Liver (tissue), 8 donors: ENCODE measurements at regions not wholly inside any gene's neighbourhood (a gene's known extent, or its start where the extent isn't known, plus 50 kb on each side); places are given as distances from the start of the nearest gene placed in this dataset.

ENCODE experiments used
- DNase-seq: peaks from one replicate; pipeline ENCODE4 v3.0.0-alpha.2; 2017; ENCODE audit warnings: low spot score
- H3K27ac ChIP-seq, 2 donors: one replicate each; pipeline ENCODE4 v1.7.0; 2013; ENCODE audit warnings: inconsistent platforms in 2 of 2, low read length in 2 of 2, control low read depth in 1 of 2, low read depth in 1 of 2, mild to moderate bottlenecking in 1 of 2
- H3K27me3 ChIP-seq, 4 donors: one replicate each; pipeline versions ENCODE4 v1.6.1 to v1.7.0; 2013; ENCODE audit warnings: low read length in 3 of 4, inconsistent platforms in 1 of 4, mild to moderate bottlenecking in 1 of 4, moderate library complexity in 1 of 4; ENCODE audit not compliant: control insufficient read depth in 4 of 4, insufficient read depth in 4 of 4
- H3K36me3 ChIP-seq, 4 donors: one replicate each; pipeline versions ENCODE4 v1.6.1 to v1.7.0; 2013; ENCODE audit warnings: low read length in 3 of 4, mild to moderate bottlenecking in 3 of 4, low read depth in 1 of 4, moderate library complexity in 1 of 4; ENCODE audit not compliant: control insufficient read depth in 4 of 4, insufficient read depth in 3 of 4
- H3K4me1 ChIP-seq, 4 donors: one replicate each; pipeline versions ENCODE4 v1.6.1 to v1.7.0; 2013; ENCODE audit warnings: low read length in 3 of 4, mild to moderate bottlenecking in 3 of 4, moderate library complexity in 1 of 4; ENCODE audit not compliant: control insufficient read depth in 4 of 4, insufficient read depth in 4 of 4
- H3K4me3 ChIP-seq, 3 donors: one replicate each; pipeline versions ENCODE4 v1.6.1 to v1.7.0; 2013; ENCODE audit warnings: low read length in 3 of 3, control low read depth in 1 of 3, low read depth in 1 of 3, mild to moderate bottlenecking in 1 of 3
- H3K9ac ChIP-seq, 2 donors: one replicate each; pipeline ENCODE4 v1.7.0; 2013; ENCODE audit warnings: low read length in 2 of 2, mild to moderate bottlenecking in 2 of 2, moderate library complexity in 2 of 2, control low read depth in 1 of 2, low read depth in 1 of 2
- H3K9me3 ChIP-seq, 4 donors: one replicate each; pipeline versions ENCODE4 v1.6.1 to v1.7.0; 2013; ENCODE audit warnings: low read length in 3 of 4; ENCODE audit not compliant: control insufficient read depth in 4 of 4
- EGR1 ChIP-seq, 2 donors: IDR thresholded peaks; 2 replicates each; pipeline ENCODE4 v1.6.1; 2016 to 2018; ENCODE audit warnings: antibody characterized with exemption in 2 of 2, low read depth in 2 of 2
- FOXA1 ChIP-seq: IDR thresholded peaks from 2 replicates; pipeline ENCODE4 v1.6.1; 2016; ENCODE audit warnings: antibody characterized with exemption
- FOXA2 ChIP-seq: IDR thresholded peaks from 2 replicates; pipeline ENCODE4 v1.6.1; 2016; ENCODE audit warnings: antibody characterized with exemption
- GABPA ChIP-seq, 2 donors: IDR thresholded peaks in 1 of 2; conservative IDR thresholded peaks in 1 of 2; 2 replicates each; pipeline ENCODE4 v1.6.1; 2016; ENCODE audit warnings: antibody characterized with exemption in 2 of 2, mild to moderate bottlenecking in 1 of 2, moderate library complexity in 1 of 2
- HNF4A ChIP-seq, 2 donors: conservative IDR thresholded peaks; 2 replicates each; pipeline ENCODE4 v1.6.1; 2016; ENCODE audit warnings: antibody characterized with exemption in 2 of 2, mild to moderate bottlenecking in 2 of 2
- HNF4G ChIP-seq: IDR thresholded peaks from 2 replicates; pipeline ENCODE4 v1.6.1; 2016; ENCODE audit warnings: antibody characterized with exemption
- JUND ChIP-seq, 2 donors: IDR thresholded peaks; 2 replicates each; pipeline ENCODE4 v1.6.1; 2016; ENCODE audit warnings: antibody characterized with exemption in 2 of 2
- NR2F2 ChIP-seq: IDR thresholded peaks from 2 replicates; pipeline ENCODE4 v1.6.1; 2016; ENCODE audit warnings: antibody characterized with exemption
- RAD21 ChIP-seq, 2 donors: IDR thresholded peaks; 2 replicates each; pipeline ENCODE4 v1.6.1; 2016; ENCODE audit warnings: antibody characterized with exemption in 2 of 2, mild to moderate bottlenecking in 2 of 2
- RXRA ChIP-seq, 2 donors: IDR thresholded peaks; 2 replicates each; pipeline ENCODE4 v1.6.1; 2017 to 2018; ENCODE audit warnings: antibody characterized with exemption in 2 of 2, mild to moderate bottlenecking in 1 of 2
- SP1 ChIP-seq: IDR thresholded peaks from 2 replicates; pipeline ENCODE4 v1.6.1; 2018; ENCODE audit warnings: antibody characterized with exemption, mild to moderate bottlenecking
- TAF1 ChIP-seq: conservative IDR thresholded peaks from 2 replicates; pipeline ENCODE4 v1.6.1; 2016; ENCODE audit warnings: antibody characterized with exemption, mild to moderate bottlenecking
- YY1 ChIP-seq: IDR thresholded peaks from 2 replicates; pipeline ENCODE4 v1.6.1; 2016; ENCODE audit warnings: antibody characterized with exemption, mild to moderate bottlenecking
- WGBS: extraction: QIAGEN DNeasy Blood & Tissue Kit; methylation state at CpG from one replicate; pipeline ENCODE4 v1.1.7; 2013; 5-methylcytosine and 5-hydroxymethylcytosine counted together
- TF ChIP-seq, protein P1 (sequence below): IDR thresholded peaks from 2 replicates; pipeline ENCODE4 v1.6.1; 2016; ENCODE audit warnings: antibody characterized with exemption
- TF ChIP-seq, protein P2 (sequence below): fragments of 150-350 bp; IDR thresholded peaks from 2 replicates; pipeline ENCODE4 v1.5.1; 2017; ENCODE audit warnings: improper control_type of control experiment, low read depth, low read length; ENCODE audit not compliant: missing input control
- TF ChIP-seq, protein P3 (sequence below): IDR thresholded peaks from 2 replicates; pipeline ENCODE4 v1.6.1; 2016; ENCODE audit warnings: antibody characterized with exemption
- TF ChIP-seq, protein P4 (sequence below): IDR thresholded peaks from 2 replicates; pipeline ENCODE4 v1.6.1; 2016; ENCODE audit warnings: antibody characterized with exemption, mild to moderate bottlenecking
- TF ChIP-seq, protein P5 (sequence below): IDR thresholded peaks from 2 replicates; pipeline ENCODE4 v1.6.1; 2016; ENCODE audit warnings: antibody characterized with exemption
- donor health status: healthy.
- donor health status: healthy.
- donor health status: healthy.
- donor health status: healthy.
- donor health status: healthy.

DNA sequence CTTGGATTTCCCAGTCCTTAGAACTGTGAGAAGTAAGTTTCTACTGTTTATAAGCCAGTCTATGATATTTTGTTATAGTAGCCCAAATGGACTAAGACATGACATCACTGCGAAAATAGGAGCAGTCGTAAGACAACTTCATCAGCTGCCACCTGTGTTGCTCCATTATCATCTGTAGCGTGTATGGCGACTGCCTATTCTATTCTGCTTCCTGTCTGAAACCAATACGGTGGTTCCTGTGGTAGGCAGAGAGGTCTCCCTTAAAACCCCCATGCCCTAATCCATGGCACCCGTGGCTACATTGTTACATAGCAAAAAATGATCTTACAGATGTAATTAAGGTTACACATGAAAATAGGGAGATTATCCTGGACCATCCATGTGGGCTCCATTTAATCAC lies 105.4 kb upstream of the FAT1 start:
- no peaks in the 10 kb centered on the region for H3K27me3 ChIP-seq
- no peaks in the 10 kb centered on the region for H3K4me1 ChIP-seq
- no peaks in the 10 kb centered on the region for H3K9me3 ChIP-seq
- H3K4me3 ChIP-seq, result no peak overlapping the region
- DNase-seq, result no peak
- no peak overlapping the region for H3K9ac ChIP-seq
- H3K27ac ChIP-seq, result no peak overlapping the region
- TF ChIP-seq, protein P1, sequence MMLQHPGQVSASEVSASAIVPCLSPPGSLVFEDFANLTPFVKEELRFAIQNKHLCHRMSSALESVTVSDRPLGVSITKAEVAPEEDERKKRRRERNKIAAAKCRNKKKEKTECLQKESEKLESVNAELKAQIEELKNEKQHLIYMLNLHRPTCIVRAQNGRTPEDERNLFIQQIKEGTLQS, result no peak
- TF ChIP-seq FOXA2 (no peak), JUND (IDR thresholded peaks at IDR 0.05) (no peak), HNF4A (conservative IDR thresholded peaks at IDR 0.05) (no peak), EGR1 (IDR thresholded peaks at IDR 0.05; ENCODE audit: low read depth in 2 of 2) (no peak), GABPA (IDR thresholded peaks at IDR 0.05 in 1 of 2, conservative IDR thresholded peaks at IDR 0.05 in 1 of 2) (no peak), HNF4G (no peak), NR2F2 (no peak), YY1 (no peak), RXRA (IDR thresholded peaks at IDR 0.05) (no peak), RAD21 (IDR thresholded peaks at IDR 0.05) (no peak), FOXA1 (no peak), SP1 (no peak), TAF1 (no peak)
- TF ChIP-seq, protein P2, sequence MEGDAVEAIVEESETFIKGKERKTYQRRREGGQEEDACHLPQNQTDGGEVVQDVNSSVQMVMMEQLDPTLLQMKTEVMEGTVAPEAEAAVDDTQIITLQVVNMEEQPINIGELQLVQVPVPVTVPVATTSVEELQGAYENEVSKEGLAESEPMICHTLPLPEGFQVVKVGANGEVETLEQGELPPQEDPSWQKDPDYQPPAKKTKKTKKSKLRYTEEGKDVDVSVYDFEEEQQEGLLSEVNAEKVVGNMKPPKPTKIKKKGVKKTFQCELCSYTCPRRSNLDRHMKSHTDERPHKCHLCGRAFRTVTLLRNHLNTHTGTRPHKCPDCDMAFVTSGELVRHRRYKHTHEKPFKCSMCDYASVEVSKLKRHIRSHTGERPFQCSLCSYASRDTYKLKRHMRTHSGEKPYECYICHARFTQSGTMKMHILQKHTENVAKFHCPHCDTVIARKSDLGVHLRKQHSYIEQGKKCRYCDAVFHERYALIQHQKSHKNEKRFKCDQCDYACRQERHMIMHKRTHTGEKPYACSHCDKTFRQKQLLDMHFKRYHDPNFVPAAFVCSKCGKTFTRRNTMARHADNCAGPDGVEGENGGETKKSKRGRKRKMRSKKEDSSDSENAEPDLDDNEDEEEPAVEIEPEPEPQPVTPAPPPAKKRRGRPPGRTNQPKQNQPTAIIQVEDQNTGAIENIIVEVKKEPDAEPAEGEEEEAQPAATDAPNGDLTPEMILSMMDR, result no peak
- TF ChIP-seq, protein P3, sequence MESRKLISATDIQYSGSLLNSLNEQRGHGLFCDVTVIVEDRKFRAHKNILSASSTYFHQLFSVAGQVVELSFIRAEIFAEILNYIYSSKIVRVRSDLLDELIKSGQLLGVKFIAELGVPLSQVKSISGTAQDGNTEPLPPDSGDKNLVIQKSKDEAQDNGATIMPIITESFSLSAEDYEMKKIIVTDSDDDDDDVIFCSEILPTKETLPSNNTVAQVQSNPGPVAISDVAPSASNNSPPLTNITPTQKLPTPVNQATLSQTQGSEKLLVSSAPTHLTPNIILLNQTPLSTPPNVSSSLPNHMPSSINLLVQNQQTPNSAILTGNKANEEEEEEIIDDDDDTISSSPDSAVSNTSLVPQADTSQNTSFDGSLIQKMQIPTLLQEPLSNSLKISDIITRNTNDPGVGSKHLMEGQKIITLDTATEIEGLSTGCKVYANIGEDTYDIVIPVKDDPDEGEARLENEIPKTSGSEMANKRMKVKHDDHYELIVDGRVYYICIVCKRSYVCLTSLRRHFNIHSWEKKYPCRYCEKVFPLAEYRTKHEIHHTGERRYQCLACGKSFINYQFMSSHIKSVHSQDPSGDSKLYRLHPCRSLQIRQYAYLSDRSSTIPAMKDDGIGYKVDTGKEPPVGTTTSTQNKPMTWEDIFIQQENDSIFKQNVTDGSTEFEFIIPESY, result no peak
- TF ChIP-seq, protein P4, sequence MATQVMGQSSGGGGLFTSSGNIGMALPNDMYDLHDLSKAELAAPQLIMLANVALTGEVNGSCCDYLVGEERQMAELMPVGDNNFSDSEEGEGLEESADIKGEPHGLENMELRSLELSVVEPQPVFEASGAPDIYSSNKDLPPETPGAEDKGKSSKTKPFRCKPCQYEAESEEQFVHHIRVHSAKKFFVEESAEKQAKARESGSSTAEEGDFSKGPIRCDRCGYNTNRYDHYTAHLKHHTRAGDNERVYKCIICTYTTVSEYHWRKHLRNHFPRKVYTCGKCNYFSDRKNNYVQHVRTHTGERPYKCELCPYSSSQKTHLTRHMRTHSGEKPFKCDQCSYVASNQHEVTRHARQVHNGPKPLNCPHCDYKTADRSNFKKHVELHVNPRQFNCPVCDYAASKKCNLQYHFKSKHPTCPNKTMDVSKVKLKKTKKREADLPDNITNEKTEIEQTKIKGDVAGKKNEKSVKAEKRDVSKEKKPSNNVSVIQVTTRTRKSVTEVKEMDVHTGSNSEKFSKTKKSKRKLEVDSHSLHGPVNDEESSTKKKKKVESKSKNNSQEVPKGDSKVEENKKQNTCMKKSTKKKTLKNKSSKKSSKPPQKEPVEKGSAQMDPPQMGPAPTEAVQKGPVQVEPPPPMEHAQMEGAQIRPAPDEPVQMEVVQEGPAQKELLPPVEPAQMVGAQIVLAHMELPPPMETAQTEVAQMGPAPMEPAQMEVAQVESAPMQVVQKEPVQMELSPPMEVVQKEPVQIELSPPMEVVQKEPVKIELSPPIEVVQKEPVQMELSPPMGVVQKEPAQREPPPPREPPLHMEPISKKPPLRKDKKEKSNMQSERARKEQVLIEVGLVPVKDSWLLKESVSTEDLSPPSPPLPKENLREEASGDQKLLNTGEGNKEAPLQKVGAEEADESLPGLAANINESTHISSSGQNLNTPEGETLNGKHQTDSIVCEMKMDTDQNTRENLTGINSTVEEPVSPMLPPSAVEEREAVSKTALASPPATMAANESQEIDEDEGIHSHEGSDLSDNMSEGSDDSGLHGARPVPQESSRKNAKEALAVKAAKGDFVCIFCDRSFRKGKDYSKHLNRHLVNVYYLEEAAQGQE, result no peak
- TF ChIP-seq, protein P5, sequence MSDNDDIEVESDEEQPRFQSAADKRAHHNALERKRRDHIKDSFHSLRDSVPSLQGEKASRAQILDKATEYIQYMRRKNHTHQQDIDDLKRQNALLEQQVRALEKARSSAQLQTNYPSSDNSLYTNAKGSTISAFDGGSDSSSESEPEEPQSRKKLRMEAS, result no peak
- WGBS, result 93% methylated on average over 6 of the region's 6 CpGs
- no peaks in the 10 kb centered on the region for H3K36me3 ChIP-seq
